Hematopoietic multipotent progenitor cell treated with erythropoietin and hydrocortisone succinate and interleukin-3 and kit ligand, for 15 days (in vitro differentiated cells): ENCODE measurements at regions not wholly inside any gene's neighbourhood (a gene's known extent, or its start where the extent isn't known, plus 50 kb on each side); places are given as distances from the start of the nearest gene placed in this dataset.
"Not testable (repeated sequence)": the region's sequence is repeated elsewhere in the genome, so short reads cannot be mapped to it uniquely, and the experiment has no call there.

ENCODE experiments used
- DNase-seq: peaks from one replicate; pipeline ENCODE4 v3.0.0-alpha.2; 2015; ENCODE audit warnings: low spot score

DNA sequence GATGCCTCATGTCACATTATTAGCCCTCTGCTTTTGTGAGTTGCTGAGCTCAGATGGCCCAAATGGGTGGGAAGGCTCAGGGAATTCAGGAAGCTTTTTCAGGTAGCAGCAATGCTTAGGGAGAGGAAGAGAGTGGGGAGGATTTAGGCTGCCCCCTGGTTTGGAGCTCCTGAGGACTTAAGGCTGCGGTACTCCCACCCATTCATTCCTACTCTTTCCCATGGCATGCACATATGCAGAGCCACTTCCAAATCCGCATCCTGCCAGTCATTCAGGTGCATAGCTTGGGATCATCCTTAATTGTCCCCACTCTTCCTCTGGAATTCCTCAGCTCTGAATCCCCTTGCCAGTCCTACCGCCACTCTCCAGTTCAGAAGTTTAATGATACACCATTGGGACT, 343.1 kb upstream of the FRG2C start:
- no peak for DNase-seq

GRCh38 chr3:75323936-75324335, 340.2 kb upstream of the FRG2C start:
- DNase-seq, result not testable (repeated sequence)

GRCh38 chr3:75325716-75326115, 338.4 kb upstream of the FRG2C start:
- DNase-seq, result no peak

DNA sequence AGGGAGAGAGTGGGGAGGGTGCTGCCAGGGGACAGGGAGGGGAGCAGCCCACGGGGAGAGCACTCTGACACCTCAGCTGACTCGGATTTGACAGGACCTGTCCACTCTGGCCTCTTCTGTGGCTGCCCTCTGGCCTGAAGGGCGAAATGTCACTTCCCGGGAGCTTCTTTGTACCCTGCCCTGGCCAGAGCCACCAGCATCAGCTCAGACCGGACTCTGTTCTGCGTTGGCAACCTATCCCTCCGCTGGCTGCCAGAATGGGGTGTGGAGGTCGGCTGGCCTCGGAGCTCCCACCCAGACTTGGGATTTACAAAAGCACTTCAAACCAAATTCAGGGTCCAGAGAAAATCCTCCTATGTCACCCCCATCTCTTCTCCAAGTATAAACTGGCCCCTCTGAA, 336.7 kb upstream of the FRG2C start:
- DNase-seq, result no peak

DNA sequence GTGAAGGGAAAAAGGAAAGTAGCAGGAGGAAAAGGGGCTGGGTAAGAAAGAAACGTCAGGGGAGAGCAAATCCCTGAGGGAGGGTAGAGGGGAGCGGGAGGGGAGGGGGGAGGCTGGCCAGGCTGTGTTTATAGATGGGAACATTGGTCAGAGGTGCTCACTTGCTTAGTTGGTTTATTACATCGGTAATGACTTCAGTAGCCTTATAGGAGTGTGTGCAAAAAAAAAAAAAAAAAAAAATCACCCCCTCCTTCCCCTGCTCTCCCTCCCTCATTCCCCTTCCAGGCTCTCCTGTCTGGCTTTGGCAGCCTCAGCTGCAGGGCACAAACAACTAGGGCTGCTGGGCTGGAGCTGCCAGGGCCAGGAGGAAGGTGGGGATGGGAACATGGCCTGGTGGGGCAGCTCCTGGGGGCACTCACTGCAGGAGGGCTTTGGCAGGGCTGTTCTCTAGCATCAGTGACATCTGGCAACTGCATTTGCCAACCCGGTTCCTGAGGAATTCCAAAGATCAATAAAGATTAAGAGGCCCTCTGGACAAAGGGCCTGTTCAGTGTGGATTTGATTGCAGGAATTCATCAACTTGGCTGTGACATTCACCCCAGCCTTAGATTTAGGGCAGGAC, 334.5 kb upstream of the FRG2C start:
- DNase-seq, result no peak

DNA sequence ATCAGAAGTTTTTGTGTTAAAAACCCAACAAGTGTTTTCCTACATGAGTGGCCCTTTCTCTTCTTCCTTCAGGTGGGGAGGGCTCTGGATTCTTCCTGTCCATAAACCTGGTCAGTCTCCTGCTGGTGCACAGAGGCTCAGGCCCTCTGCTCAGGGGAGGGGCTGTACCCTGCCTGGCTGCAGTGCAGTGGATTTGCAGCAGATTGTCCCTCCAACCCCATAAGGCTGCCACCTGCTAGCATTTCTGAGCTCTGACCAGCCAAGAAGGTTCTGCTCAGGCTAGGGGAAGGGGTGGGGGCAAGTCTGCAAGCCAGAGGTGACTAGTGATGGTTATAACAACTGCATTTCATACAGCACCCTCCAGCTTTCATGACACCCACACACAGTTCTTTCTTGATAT, 333.7 kb upstream of the FRG2C start:
- not testable (repeated sequence) for DNase-seq

DNA sequence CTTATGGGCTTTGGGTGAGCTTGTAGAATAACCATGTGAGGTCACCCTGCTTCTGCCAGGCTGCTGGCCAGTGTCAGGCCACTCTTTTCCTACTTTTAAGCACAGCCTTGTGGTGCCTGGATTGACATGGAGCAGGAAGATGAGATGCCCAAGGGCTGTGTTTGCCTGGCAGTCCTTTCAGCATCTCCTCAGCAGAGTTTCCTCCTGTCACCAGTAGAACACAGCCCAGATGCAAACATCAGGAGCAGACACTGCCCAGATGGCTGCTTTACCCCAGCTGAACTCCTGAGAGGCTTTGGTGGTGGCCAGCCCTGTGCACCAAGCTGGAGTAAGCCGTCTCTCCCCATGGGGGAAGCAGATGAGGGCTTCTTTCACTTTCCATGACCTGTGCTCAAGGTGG, 332.0 kb upstream of the FRG2C start:
- not testable (repeated sequence) for DNase-seq

GRCh38 chr3:75332794-75333193, 331.3 kb upstream of the FRG2C start:
- no peak for DNase-seq

DNA sequence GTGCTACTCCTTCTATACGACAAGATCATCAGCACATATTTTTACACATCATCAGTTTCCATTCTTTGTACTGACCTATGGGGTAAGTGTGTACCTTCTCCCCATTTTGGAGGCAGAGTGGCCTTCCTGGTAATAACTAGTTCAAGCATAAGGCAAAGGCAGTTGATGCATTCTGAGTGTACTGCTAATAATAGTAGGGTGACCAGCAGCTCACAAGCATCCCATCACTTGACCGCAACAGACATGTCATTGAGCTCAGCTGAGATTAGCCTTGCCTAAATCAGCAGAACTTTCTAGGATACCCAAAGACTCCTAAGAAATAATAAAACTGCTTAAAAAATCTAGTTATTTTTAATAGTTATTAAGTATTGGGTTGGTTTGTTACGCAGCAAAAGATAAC, 329.8 kb upstream of the FRG2C start:
- no peak for DNase-seq

DNA sequence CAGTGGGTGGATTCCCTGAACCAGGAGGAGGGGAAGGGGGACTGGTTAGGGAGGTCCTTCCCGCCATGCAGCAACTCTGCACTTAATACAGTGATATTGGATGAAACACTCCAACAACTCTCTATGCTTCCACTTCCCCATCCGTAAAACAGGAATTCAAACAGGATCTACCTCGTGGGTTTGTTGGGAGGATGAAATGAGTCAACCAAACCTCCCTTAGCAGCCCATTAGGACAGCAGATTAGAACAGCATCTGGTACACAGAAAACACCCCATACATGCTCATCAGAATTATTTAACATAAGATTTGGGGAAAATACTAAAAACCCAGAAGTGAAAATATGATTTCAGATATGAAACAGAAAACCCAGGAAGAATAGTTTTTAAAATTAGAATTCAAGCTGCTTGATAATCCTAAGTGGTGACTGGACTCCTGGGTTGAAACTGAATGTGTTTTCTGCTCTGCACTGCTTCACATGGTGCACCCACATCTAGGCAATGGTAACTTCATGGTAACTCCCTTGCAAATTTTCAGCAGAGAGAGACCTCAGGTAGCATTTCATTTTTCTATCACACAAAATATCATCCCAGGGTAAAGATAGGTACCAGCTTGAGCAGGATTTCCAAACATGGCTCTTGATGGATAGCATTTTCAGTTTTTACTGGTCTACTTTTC, 326.8 kb upstream of the FRG2C start:
- DNase-seq, result no peak

DNA sequence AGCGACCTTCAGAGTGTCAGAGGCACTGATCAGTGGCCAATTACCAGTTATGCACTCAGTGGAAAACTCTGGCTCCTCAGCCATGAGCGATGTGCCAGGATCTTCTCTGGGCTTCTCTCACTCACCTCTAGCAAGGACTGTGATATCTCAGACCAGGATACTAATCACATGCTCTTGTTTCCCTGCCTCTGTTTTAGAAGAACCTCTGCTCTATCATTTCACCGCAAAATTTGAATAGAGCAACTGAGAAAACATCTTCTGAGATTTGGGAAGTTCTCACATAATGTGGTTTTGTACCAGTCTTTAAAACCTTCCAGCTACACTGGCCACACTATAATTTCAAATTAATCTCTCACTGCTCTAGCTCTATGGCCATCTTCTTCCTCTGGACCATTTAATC, 325.8 kb upstream of the FRG2C start:
- no peak for DNase-seq

GRCh38 chr3:75341324-75342067, 322.6 kb upstream of the FRG2C start:
- no peak for DNase-seq

GRCh38 chr3:75342425-75342824, 321.7 kb upstream of the FRG2C start:
- DNase-seq, result no peak

DNA sequence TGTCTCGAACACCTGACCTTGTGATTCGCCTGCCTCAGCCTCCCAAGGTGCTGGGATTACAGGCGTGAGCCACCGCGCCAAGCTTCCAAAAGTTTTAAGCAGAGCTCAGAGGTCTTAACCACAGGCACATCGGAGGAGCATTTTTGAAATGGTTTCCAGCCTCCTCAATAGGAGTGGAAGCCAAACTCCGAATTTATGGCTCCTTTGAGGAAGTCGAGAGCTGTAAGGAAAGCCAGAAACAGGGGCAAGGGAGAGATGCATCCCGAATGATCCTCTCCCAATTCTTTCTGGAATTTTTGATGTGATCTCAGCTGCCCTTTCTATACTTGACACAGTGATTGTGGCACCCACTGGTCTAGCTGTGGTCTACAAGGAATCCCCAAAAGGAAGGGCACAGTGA, 313.6 kb upstream of the FRG2C start:
- DNase-seq, result not testable (repeated sequence)

GRCh38 chr3:75362086-75362784, 301.9 kb upstream of the FRG2C start:
- not testable (repeated sequence) for DNase-seq

DNA sequence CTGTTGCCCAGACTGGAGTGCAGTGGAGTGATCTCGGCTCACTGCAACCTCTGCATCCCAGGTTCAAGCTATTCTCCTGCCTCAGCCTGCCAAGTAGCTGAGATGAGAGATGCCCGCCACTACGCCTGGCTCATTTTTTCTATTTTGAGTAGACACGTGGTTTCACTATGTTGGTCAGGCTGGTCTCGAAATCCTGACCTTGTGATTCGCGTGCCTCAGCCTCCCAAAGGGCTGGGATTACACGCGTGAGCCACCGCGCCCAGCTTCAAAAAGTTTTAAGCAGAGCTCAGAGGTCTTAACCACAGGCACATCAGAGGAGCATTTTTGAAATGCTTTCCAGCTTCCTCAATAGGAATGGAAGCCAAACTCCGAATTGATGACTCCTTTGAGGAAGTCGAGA, 291.2 kb upstream of the FRG2C start:
- DNase-seq, result not testable (repeated sequence)

GRCh38 chr3:75379840-75380239, 284.3 kb upstream of the FRG2C start:
- not testable (repeated sequence) for DNase-seq

DNA sequence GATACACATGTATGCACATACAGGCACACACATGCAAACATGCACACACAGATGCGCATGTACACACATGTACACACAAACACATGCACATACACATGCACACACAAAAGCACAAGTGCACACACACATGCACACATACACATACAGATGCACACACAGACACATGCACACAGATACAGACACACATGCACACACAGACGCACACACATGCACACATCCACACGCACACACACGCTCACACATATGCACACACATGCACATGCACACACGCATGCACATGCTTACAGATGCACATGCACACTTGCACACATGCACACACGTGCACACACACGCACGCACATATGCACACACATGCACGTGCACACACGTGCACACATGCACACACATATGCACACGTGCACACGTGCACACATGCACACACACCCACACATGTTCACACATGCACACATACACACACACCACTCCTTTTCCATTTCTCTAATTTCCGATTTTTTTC, 283.8 kb upstream of the FRG2C start:
- DNase-seq, result no peak

- DNase-seq, result not testable (repeated sequence)
Measured at GRCh38 chr3:75384016-75384415, 280.1 kb upstream of the FRG2C start.

DNA sequence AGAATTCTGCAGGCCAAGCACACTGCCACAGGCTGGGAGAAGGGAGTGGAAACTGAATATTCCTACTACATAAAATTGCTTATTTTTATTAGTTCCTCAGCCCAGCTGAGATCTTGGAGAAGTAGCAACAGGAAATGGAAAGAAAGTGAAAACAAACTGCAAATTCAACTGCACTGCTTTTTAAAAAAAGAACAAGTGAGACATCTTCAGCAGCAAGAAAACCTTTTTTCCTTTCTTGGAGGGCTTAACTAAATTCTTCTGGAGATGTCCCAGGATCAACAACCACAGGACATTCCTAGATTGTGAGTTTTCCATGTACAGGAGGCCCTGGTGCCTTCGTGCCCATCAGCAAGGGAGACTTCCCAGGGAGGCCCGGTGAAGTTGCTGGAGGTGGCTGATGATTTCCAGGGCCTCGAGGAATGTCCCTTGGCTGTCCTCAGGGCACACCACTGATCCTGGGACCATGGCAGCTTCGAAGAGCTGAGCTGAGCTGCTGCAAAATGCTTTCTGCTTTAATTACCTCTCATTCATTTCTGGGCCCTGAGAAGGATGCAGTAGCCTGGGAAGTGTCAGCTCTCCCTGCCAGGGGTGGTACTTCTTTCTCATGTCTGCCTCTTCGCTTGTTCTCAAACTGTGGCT, 275.5 kb upstream of the FRG2C start:
- not testable (repeated sequence) for DNase-seq

DNA sequence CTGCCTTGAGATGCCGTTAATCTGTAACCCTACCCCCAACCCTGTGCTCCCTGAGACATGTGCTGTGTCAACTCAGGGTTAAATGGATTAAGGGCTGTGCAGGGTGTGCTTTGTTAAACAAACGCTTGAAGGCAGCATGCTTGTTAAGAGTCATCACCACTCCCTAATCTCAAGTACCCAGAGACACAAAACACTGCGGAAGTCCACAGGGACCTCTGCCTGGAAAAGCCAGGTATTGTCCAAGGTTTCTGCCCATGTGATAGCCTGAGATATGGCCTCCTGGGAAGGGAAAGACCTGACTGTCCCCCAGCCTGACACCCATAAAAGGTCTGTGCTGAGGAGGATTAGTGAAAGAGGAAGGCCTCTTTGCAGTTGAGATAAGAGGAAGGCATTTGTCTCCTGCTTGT, 270.8 kb upstream of the FRG2C start:
- not testable (repeated sequence) for DNase-seq

DNA sequence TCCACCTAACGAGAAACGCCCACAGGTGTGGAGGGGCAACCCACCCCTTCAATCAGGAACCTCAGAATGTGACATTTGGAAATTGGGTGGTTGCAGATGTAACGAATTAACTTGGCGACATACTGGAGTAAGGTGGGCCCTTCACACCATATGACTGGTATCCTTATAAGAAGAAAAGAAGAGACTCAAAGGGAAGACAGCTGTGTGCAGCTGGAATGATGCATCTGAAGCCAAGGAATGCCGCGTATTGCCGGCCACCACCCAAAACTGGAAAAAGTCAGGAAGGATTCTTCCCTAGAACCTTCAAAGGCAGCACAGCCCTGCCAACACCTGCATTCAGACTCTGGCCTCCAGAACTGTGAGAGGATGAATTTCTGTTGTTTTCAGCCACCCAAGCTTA, 270.0 kb upstream of the FRG2C start:
- not testable (repeated sequence) for DNase-seq
